MG63 (cell line): ENCODE measurements at regions not wholly inside any gene's neighbourhood (a gene's known extent, or its start where the extent isn't known, plus 50 kb on each side); places are given as distances from the start of the nearest gene placed in this dataset.
A peak's percentile ranks its signal among the peaks of the same experiment; 100 is the strongest.
"Not testable (repeated sequence)": the region's sequence is repeated elsewhere in the genome, so short reads cannot be mapped to it uniquely, and the experiment has no call there.

ENCODE experiments used
- DNase-seq: peaks from one replicate; pipeline ENCODE4 v3.0.0-alpha.2; 2020
- H3K27me3 ChIP-seq: fragments of 250-450 bp; sonication (Bioruptor Pico); 2 replicates; pipeline ENCODE4 v1.5.1; 2020; ENCODE audit warnings: mild to moderate bottlenecking, moderate library complexity
- H3K36me3 ChIP-seq: fragments of 250-450 bp; sonication (Bioruptor Pico); 2 replicates; pipeline ENCODE4 v1.5.1; 2020; ENCODE audit warnings: mild to moderate bottlenecking, moderate library complexity
- H3K4me3 ChIP-seq: fragments of 250-450 bp; sonication (Bioruptor Pico); 2 replicates; pipeline ENCODE4 v1.5.1; 2020; ENCODE audit warnings: mild to moderate bottlenecking, moderate library complexity
- H3K9me3 ChIP-seq: fragments of 250-450 bp; sonication (Bioruptor Pico); 2 replicates; pipeline ENCODE4 v1.5.1; 2020; ENCODE audit warnings: mild to moderate bottlenecking, moderate library complexity

- peak; percentile 88 for DNase-seq
- Histone ChIP-seq H3K4me3 (no peak overlapping the region), H3K27me3 (no peaks in the 10 kb centered on the region), H3K9me3 (no peaks in the 10 kb centered on the region), H3K36me3 (no peaks in the 10 kb centered on the region)
Measured at GRCh38 chr11:22466809-22467208, 128.6 kb downstream of the SLC17A6 start.

GRCh38 chr11:22466351-22466750, 128.2 kb downstream of the SLC17A6 start:
- no peak for DNase-seq
- Histone ChIP-seq H3K4me3 (no peak overlapping the region), H3K36me3 (no peaks in the 10 kb centered on the region), H3K27me3 (no peaks in the 10 kb centered on the region), H3K9me3 (no peaks in the 10 kb centered on the region)

- no peaks in the 10 kb centered on the region for H3K9me3 ChIP-seq
- no peak overlapping the region for H3K4me3 ChIP-seq
- DNase-seq = no peak
- H3K36me3 ChIP-seq = no peaks in the 10 kb centered on the region
- no peaks in the 10 kb centered on the region for H3K27me3 ChIP-seq
Measured at GRCh38 chr11:22465620-22466019, 127.4 kb downstream of the SLC17A6 start.

- Histone ChIP-seq H3K4me3 (no peak overlapping the region), H3K9me3 (no peaks in the 10 kb centered on the region), H3K36me3 (no peaks in the 10 kb centered on the region), H3K27me3 (no peaks in the 10 kb centered on the region)
- no peak for DNase-seq
Measured at GRCh38 chr11:22461626-22462025, 123.4 kb downstream of the SLC17A6 start.

- H3K36me3 ChIP-seq = no peaks in the 10 kb centered on the region
- DNase-seq = no peak
- H3K9me3 ChIP-seq = no peaks in the 10 kb centered on the region
- H3K4me3 ChIP-seq = no peak overlapping the region
- no peaks in the 10 kb centered on the region for H3K27me3 ChIP-seq
Measured at GRCh38 chr11:22460181-22460580, 122.0 kb downstream of the SLC17A6 start.

- H3K36me3 ChIP-seq = no peaks in the 10 kb centered on the region
- H3K4me3 ChIP-seq = no peak overlapping the region
- H3K9me3 ChIP-seq = no peaks in the 10 kb centered on the region
- peak; percentile 10 for DNase-seq
- no peaks in the 10 kb centered on the region for H3K27me3 ChIP-seq
Measured at GRCh38 chr11:22459048-22459447, 120.9 kb downstream of the SLC17A6 start.

- Histone ChIP-seq H3K36me3 (no peaks in the 10 kb centered on the region), H3K4me3 (no peak overlapping the region), H3K9me3 (no peaks in the 10 kb centered on the region), H3K27me3 (no peaks in the 10 kb centered on the region)
- no peak for DNase-seq
Measured at GRCh38 chr11:22458161-22458560, 120.0 kb downstream of the SLC17A6 start.

- DNase-seq = no peak
Measured at GRCh38 chr11:22456993-22457762, 119.0 kb downstream of the SLC17A6 start.

GRCh38 chr11:22454461-22455090, 116.4 kb downstream of the SLC17A6 start:
- Histone ChIP-seq H3K36me3 (no peaks in the 10 kb centered on the region), H3K27me3 (no peaks in the 10 kb centered on the region), H3K4me3 (no peak overlapping the region), H3K9me3 (no peaks in the 10 kb centered on the region)
- DNase-seq = no peak

More at GRCh38 chr11:22456993-22457762, 119.0 kb downstream of the SLC17A6 start:
- Histone ChIP-seq H3K27me3 (no peaks in the 10 kb centered on the region), H3K4me3 (no peak overlapping the region), H3K36me3 (no peaks in the 10 kb centered on the region), H3K9me3 (no peaks in the 10 kb centered on the region)

GRCh38 chr11:22449441-22449840, 111.3 kb downstream of the SLC17A6 start:
- H3K27me3 ChIP-seq = no peaks in the 10 kb centered on the region
- H3K9me3 ChIP-seq = no peaks in the 10 kb centered on the region
- H3K4me3 ChIP-seq = no peak overlapping the region
- no peaks in the 10 kb centered on the region for H3K36me3 ChIP-seq
- no peak for DNase-seq

GRCh38 chr11:22444076-22444475, 105.9 kb downstream of the SLC17A6 start:
- H3K9me3 ChIP-seq = no peaks in the 10 kb centered on the region
- H3K27me3 ChIP-seq = no peaks in the 10 kb centered on the region
- H3K4me3 ChIP-seq = no peak overlapping the region
- H3K36me3 ChIP-seq = no peaks in the 10 kb centered on the region
- DNase-seq = no peak

- Histone ChIP-seq H3K36me3 (no peaks in the 10 kb centered on the region), H3K4me3 (no peak overlapping the region), H3K9me3 (no peaks in the 10 kb centered on the region), H3K27me3 (no peaks in the 10 kb centered on the region)
- no peak for DNase-seq
Measured at GRCh38 chr11:22441831-22442230, 103.7 kb downstream of the SLC17A6 start.

GRCh38 chr11:22435582-22435981, 97.4 kb downstream of the SLC17A6 start:
- H3K36me3 ChIP-seq, H3K27me3 ChIP-seq, DNase-seq, H3K9me3 ChIP-seq, H3K4me3 ChIP-seq: not testable (repeated sequence)

- H3K9me3 ChIP-seq = no peaks in the 10 kb centered on the region
- DNase-seq = no peak
- H3K27me3 ChIP-seq = no peaks in the 10 kb centered on the region
- no peaks in the 10 kb centered on the region for H3K36me3 ChIP-seq
- H3K4me3 ChIP-seq = no peak overlapping the region
Measured at GRCh38 chr11:22433517-22433916, 95.3 kb downstream of the SLC17A6 start.

GRCh38 chr11:22433094-22433455, 94.9 kb downstream of the SLC17A6 start:
- DNase-seq = no peak
- H3K27me3 ChIP-seq = no peaks in the 10 kb centered on the region
- no peak overlapping the region for H3K4me3 ChIP-seq
- H3K36me3 ChIP-seq = no peaks in the 10 kb centered on the region
- H3K9me3 ChIP-seq = no peaks in the 10 kb centered on the region

- no peak for DNase-seq
Measured at GRCh38 chr11:22432291-22433093, 94.3 kb downstream of the SLC17A6 start.

GRCh38 chr11:22431106-22431505, 92.9 kb downstream of the SLC17A6 start:
- no peaks in the 10 kb centered on the region for H3K36me3 ChIP-seq
- no peaks in the 10 kb centered on the region for H3K9me3 ChIP-seq
- no peaks in the 10 kb centered on the region for H3K27me3 ChIP-seq
- DNase-seq = no peak
- H3K4me3 ChIP-seq = no peak overlapping the region

More at GRCh38 chr11:22432291-22433093, 94.3 kb downstream of the SLC17A6 start:
- H3K9me3 ChIP-seq = no peaks in the 10 kb centered on the region
- no peaks in the 10 kb centered on the region for H3K36me3 ChIP-seq
- no peaks in the 10 kb centered on the region for H3K27me3 ChIP-seq
- H3K4me3 ChIP-seq = no peak overlapping the region
